Body of pancreas (tissue), 4 donors: ENCODE measurements at regions not wholly inside any gene's neighbourhood (a gene's known extent, or its start where the extent isn't known, plus 50 kb on each side); places are given as distances from the start of the nearest gene placed in this dataset.

ENCODE experiments used
- CTCF ChIP-seq, 7 experiments: fragments of 450-650 bp in 4 of 7; fragments of 200-600 bp in 3 of 7; sonication (generic) in 3 of 7; IDR thresholded peaks; one replicate each; pipeline ENCODE4 v1.5.1; 2016 to 2019; ENCODE audit warnings: antibody characterized with exemption in 7 of 7
- POLR2A ChIP-seq, 3 donors: fragments of 450-650 bp; IDR thresholded peaks; one replicate each; pipeline ENCODE4 v1.6.1; 2016; ENCODE audit warnings: antibody characterized with exemption in 3 of 3, mild to moderate bottlenecking in 2 of 3

DNA sequence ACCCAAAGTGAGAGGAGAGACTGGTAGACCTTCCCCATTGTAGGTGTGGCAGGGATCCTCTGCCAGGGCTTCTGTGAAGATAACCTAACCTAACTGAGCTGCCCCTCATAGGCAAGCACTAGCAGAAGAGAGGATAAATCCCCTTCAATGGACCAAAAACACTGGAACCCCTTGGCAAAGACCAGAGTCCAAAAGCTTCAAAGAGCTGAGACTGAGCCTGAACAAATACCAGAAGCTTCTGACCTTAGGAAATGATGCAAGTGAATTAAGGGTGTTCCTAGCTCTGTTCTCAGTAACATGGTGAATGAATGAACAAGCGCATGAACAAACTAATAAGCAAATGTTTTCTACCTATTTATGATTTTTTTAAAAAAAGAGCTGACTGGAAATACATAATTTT, 123.2 kb downstream of the RRAGC start:
- TF ChIP-seq POLR2A (IDR thresholded peaks at IDR 0.05) (no peak), CTCF (IDR thresholded peaks at IDR 0.05) (no peak)
